ENCODE measurements at regions not wholly inside any gene's neighbourhood (a gene's known extent, or its start where the extent isn't known, plus 50 kb on each side); places are given as distances from the start of the nearest gene placed in this dataset.

GRCh38 chr14:48991141-48991540 is 595.0 kb downstream of the RPS29 start:
- no peak for DNase-seq (ENCODE audit: low spot score)
- Histone ChIP-seq H3K27me3 (ENCODE audit: control insufficient read depth in 4 of 4, insufficient read depth in 4 of 4, low read length in 3 of 4) (no peaks in the 10 kb centered on the region), H3K36me3 (ENCODE audit: control insufficient read depth in 4 of 4, insufficient read depth in 3 of 4, low read depth in 1 of 4, low read length in 3 of 4) (no peaks in the 10 kb centered on the region), H3K4me3 (ENCODE audit: low read depth in 1 of 3, low read length in 3 of 3) (no peak overlapping the region), H3K9ac (ENCODE audit: low read depth in 1 of 2, low read length in 2 of 2) (no peak overlapping the region), H3K9me3 (ENCODE audit: control insufficient read depth in 4 of 4, low read length in 3 of 4) (no peaks in the 10 kb centered on the region), H3K4me1 (ENCODE audit: control insufficient read depth in 4 of 4, insufficient read depth in 4 of 4, low read length in 3 of 4) (no peaks in the 10 kb centered on the region), H3K27ac (ENCODE audit: low read depth in 1 of 2, low read length in 2 of 2) (no peak overlapping the region)
- WGBS: 86% methylated on average over 4 of the region's 4 CpGs
- TF ChIP-seq, protein P1, sequence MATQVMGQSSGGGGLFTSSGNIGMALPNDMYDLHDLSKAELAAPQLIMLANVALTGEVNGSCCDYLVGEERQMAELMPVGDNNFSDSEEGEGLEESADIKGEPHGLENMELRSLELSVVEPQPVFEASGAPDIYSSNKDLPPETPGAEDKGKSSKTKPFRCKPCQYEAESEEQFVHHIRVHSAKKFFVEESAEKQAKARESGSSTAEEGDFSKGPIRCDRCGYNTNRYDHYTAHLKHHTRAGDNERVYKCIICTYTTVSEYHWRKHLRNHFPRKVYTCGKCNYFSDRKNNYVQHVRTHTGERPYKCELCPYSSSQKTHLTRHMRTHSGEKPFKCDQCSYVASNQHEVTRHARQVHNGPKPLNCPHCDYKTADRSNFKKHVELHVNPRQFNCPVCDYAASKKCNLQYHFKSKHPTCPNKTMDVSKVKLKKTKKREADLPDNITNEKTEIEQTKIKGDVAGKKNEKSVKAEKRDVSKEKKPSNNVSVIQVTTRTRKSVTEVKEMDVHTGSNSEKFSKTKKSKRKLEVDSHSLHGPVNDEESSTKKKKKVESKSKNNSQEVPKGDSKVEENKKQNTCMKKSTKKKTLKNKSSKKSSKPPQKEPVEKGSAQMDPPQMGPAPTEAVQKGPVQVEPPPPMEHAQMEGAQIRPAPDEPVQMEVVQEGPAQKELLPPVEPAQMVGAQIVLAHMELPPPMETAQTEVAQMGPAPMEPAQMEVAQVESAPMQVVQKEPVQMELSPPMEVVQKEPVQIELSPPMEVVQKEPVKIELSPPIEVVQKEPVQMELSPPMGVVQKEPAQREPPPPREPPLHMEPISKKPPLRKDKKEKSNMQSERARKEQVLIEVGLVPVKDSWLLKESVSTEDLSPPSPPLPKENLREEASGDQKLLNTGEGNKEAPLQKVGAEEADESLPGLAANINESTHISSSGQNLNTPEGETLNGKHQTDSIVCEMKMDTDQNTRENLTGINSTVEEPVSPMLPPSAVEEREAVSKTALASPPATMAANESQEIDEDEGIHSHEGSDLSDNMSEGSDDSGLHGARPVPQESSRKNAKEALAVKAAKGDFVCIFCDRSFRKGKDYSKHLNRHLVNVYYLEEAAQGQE (IDR thresholded peaks at IDR 0.05): no peak
- no peak for TF ChIP-seq GABPA (IDR thresholded peaks at IDR 0.05 in 1 of 2, conservative IDR thresholded peaks at IDR 0.05 in 1 of 2)
- no peak for TF ChIP-seq JUND (IDR thresholded peaks at IDR 0.05)
- TF ChIP-seq, protein P2, sequence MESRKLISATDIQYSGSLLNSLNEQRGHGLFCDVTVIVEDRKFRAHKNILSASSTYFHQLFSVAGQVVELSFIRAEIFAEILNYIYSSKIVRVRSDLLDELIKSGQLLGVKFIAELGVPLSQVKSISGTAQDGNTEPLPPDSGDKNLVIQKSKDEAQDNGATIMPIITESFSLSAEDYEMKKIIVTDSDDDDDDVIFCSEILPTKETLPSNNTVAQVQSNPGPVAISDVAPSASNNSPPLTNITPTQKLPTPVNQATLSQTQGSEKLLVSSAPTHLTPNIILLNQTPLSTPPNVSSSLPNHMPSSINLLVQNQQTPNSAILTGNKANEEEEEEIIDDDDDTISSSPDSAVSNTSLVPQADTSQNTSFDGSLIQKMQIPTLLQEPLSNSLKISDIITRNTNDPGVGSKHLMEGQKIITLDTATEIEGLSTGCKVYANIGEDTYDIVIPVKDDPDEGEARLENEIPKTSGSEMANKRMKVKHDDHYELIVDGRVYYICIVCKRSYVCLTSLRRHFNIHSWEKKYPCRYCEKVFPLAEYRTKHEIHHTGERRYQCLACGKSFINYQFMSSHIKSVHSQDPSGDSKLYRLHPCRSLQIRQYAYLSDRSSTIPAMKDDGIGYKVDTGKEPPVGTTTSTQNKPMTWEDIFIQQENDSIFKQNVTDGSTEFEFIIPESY (IDR thresholded peaks at IDR 0.05): no peak
- no peak for TF ChIP-seq YY1 (IDR thresholded peaks at IDR 0.05)
- TF ChIP-seq TAF1 (conservative IDR thresholded peaks at IDR 0.05): no peak
- no peak for TF ChIP-seq ATF3 (IDR thresholded peaks at IDR 0.05)
- TF ChIP-seq SP1 (IDR thresholded peaks at IDR 0.05): no peak
- TF ChIP-seq EGR1 (IDR thresholded peaks at IDR 0.05; ENCODE audit: low read depth in 2 of 2): no peak
- TF ChIP-seq NR2F2 (IDR thresholded peaks at IDR 0.05): no peak

GRCh38 chr14:48983351-48983888 is 602.8 kb downstream of the RPS29 start:
- DNase-seq (ENCODE audit: low spot score): no peak
- peaks cover 0 to 2% (median 0%) of the 10 kb centered on the region in 4 donors for H3K27me3 ChIP-seq (ENCODE audit: control insufficient read depth in 4 of 4, insufficient read depth in 4 of 4, low read length in 3 of 4)
- H3K9ac ChIP-seq (ENCODE audit: low read depth in 1 of 2, low read length in 2 of 2): no peak overlapping the region
- 42% methylated on average over 6 of the region's 6 CpGs for WGBS
- H3K4me3 ChIP-seq (ENCODE audit: low read depth in 1 of 3, low read length in 3 of 3): no peak overlapping the region
- H3K36me3 ChIP-seq (ENCODE audit: control insufficient read depth in 4 of 4, insufficient read depth in 3 of 4, low read depth in 1 of 4, low read length in 3 of 4): no peaks in the 10 kb centered on the region
- H3K9me3 ChIP-seq (ENCODE audit: control insufficient read depth in 4 of 4, low read length in 3 of 4): no peaks in the 10 kb centered on the region
- no peaks in the 10 kb centered on the region for H3K4me1 ChIP-seq (ENCODE audit: control insufficient read depth in 4 of 4, insufficient read depth in 4 of 4, low read length in 3 of 4)
- H3K27ac ChIP-seq (ENCODE audit: low read depth in 1 of 2, low read length in 2 of 2): no peak overlapping the region
- TF ChIP-seq HNF4G (IDR thresholded peaks at IDR 0.05) (no peak), NR2F2 (IDR thresholded peaks at IDR 0.05) (no peak), SP1 (IDR thresholded peaks at IDR 0.05) (no peak), TAF1 (conservative IDR thresholded peaks at IDR 0.05) (no peak), FOXA1 (IDR thresholded peaks at IDR 0.05) (no peak), YY1 (IDR thresholded peaks at IDR 0.05) (no peak), GABPA (IDR thresholded peaks at IDR 0.05 in 1 of 2, conservative IDR thresholded peaks at IDR 0.05 in 1 of 2) (no peak), FOXA2 (IDR thresholded peaks at IDR 0.05) (no peak), HNF4A (conservative IDR thresholded peaks at IDR 0.05) (no peak), ATF3 (IDR thresholded peaks at IDR 0.05) (no peak), RXRA (IDR thresholded peaks at IDR 0.05) (no peak), EGR1 (IDR thresholded peaks at IDR 0.05; ENCODE audit: low read depth in 2 of 2) (no peak)
- TF ChIP-seq, protein P3, sequence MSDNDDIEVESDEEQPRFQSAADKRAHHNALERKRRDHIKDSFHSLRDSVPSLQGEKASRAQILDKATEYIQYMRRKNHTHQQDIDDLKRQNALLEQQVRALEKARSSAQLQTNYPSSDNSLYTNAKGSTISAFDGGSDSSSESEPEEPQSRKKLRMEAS (IDR thresholded peaks at IDR 0.05): no peak
- TF ChIP-seq, protein P2 (IDR thresholded peaks at IDR 0.05): no peak
- TF ChIP-seq, protein P1 (IDR thresholded peaks at IDR 0.05): no peak
